HFFc6 (cell line): ENCODE measurements at regions not wholly inside any gene's neighbourhood (a gene's known extent, or its start where the extent isn't known, plus 50 kb on each side); places are given as distances from the start of the nearest gene placed in this dataset.
A peak's percentile ranks its signal among the peaks of the same experiment; 100 is the strongest.

Source experiments
- DNase-seq: peaks from one replicate; pipeline ENCODE4 v3.0.0-alpha.2; 2018
- H3K27ac Mint-ChIP-seq: 2 replicates; pipeline ENCODE4 v1.8.0; 2020; ENCODE audit warnings: mild to moderate bottlenecking, mixed read lengths
- H3K27me3 Mint-ChIP-seq: 2 replicates; pipeline ENCODE4 v1.8.0; 2021; ENCODE audit warnings: mild to moderate bottlenecking, moderate library complexity, mixed read lengths; ENCODE audit not compliant: insufficient read depth
- H3K36me3 Mint-ChIP-seq: 2 replicates; pipeline ENCODE4 v1.8.0; 2021; ENCODE audit warnings: low read depth, mixed read lengths
- H3K4me1 Mint-ChIP-seq: 2 replicates; pipeline ENCODE4 v1.8.0; 2020; ENCODE audit warnings: low read depth, mixed read lengths
- H3K4me3 Mint-ChIP-seq: 2 replicates; pipeline ENCODE4 v1.8.0; 2020; ENCODE audit warnings: mild to moderate bottlenecking, moderate library complexity, mixed read lengths
- H3K9me3 Mint-ChIP-seq: 2 replicates; pipeline ENCODE4 v1.8.0; 2020; ENCODE audit warnings: mild to moderate bottlenecking, mixed read lengths
- TF ChIP-seq, protein P1 (sequence below): fragments of 200-600 bp; sonication (generic); IDR thresholded peaks from 2 replicates; pipeline ENCODE4 v1.5.0; 2021; ENCODE audit warnings: antibody characterized with exemption, mild to moderate bottlenecking

- H3K9me3 Mint-ChIP-seq, result no peaks in the 10 kb centered on the region; the same call in 1 of the 2 replicates
- DNase-seq, result peak; percentile 50
- H3K27me3 Mint-ChIP-seq, result peaks cover 2% of the 10 kb centered on the region
- H3K27ac Mint-ChIP-seq, result peak overlapping the region; percentile 65
- H3K4me3 Mint-ChIP-seq, result peak overlapping the region; percentile 44
- H3K36me3 Mint-ChIP-seq, result peaks cover 4% of the 10 kb centered on the region; the same call in 1 of the 2 replicates
- TF ChIP-seq, protein P1, sequence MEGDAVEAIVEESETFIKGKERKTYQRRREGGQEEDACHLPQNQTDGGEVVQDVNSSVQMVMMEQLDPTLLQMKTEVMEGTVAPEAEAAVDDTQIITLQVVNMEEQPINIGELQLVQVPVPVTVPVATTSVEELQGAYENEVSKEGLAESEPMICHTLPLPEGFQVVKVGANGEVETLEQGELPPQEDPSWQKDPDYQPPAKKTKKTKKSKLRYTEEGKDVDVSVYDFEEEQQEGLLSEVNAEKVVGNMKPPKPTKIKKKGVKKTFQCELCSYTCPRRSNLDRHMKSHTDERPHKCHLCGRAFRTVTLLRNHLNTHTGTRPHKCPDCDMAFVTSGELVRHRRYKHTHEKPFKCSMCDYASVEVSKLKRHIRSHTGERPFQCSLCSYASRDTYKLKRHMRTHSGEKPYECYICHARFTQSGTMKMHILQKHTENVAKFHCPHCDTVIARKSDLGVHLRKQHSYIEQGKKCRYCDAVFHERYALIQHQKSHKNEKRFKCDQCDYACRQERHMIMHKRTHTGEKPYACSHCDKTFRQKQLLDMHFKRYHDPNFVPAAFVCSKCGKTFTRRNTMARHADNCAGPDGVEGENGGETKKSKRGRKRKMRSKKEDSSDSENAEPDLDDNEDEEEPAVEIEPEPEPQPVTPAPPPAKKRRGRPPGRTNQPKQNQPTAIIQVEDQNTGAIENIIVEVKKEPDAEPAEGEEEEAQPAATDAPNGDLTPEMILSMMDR, result no peak
- H3K4me1 Mint-ChIP-seq, result peaks cover 62% of the 10 kb centered on the region
Measured at GRCh38 chr9:88818495-88819201, 172.6 kb upstream of the S1PR3 start.

- peaks cover 53% of the 10 kb centered on the region for H3K4me1 Mint-ChIP-seq
- peaks cover 4% of the 10 kb centered on the region; the same call in 1 of the 2 replicates for H3K36me3 Mint-ChIP-seq
- peaks cover 2% of the 10 kb centered on the region for H3K27me3 Mint-ChIP-seq
- H3K4me3 Mint-ChIP-seq, result no peak overlapping the region
- no peak overlapping the region for H3K27ac Mint-ChIP-seq
- TF ChIP-seq, protein P1, result no peak
- no peak for DNase-seq
- H3K9me3 Mint-ChIP-seq, result no peaks in the 10 kb centered on the region; the same call in 1 of the 2 replicates
Measured at GRCh38 chr9:88819476-88819875, 171.8 kb upstream of the S1PR3 start.

GRCh38 chr9:88820055-88820454 is 171.2 kb upstream of the S1PR3 start:
- TF ChIP-seq, protein P1, result no peak
- H3K4me1 Mint-ChIP-seq, result peaks cover 48% of the 10 kb centered on the region
- H3K4me3 Mint-ChIP-seq, result no peak overlapping the region
- H3K27ac Mint-ChIP-seq, result no peak overlapping the region
- peaks cover 2% of the 10 kb centered on the region; the same call in 1 of the 2 replicates for H3K27me3 Mint-ChIP-seq
- peaks cover 4% of the 10 kb centered on the region; the same call in 1 of the 2 replicates for H3K36me3 Mint-ChIP-seq
- no peak for DNase-seq
- no peaks in the 10 kb centered on the region; the same call in 1 of the 2 replicates for H3K9me3 Mint-ChIP-seq

DNA sequence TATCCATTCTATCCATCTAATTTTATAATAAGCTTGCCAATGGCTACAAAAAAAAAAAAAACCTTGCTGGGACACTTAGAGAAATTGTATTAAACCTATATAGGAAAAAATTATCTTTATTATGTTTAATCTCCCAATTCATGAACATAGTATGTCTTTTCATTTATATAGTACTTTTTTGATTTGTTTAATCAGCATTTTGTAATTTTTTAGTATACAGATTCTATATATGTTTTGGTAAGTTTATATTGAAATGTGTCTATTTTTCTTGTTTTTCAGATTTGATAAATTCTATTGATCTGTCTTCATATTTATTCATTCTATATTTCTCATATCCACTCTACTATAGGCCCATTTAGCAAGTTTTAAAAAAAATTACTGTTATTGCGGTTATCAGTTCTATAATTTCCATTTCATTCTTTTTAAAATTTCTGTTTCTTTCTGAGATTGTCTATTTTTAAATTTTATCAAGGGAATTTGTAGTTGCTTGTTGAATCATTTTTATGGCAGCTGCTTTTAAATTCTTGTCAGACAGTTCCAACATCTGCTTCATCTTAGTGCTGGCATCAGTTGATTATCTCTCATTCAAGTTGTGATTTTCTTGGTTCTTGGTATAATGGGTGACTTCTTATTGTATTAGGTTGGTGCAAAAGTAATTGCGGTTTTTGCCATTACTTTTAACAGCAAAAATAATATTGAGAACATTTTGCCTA is 170.1 kb upstream of the S1PR3 start:
- no peaks in the 10 kb centered on the region; the same call in 1 of the 2 replicates for H3K9me3 Mint-ChIP-seq
- peaks cover 36% of the 10 kb centered on the region for H3K4me1 Mint-ChIP-seq
- DNase-seq, result no peak
- peaks cover 4% of the 10 kb centered on the region; the same call in 1 of the 2 replicates for H3K36me3 Mint-ChIP-seq
- H3K27ac Mint-ChIP-seq, result no peak overlapping the region
- no peak overlapping the region for H3K4me3 Mint-ChIP-seq
- peaks cover 2% of the 10 kb centered on the region; the same call in 1 of the 2 replicates for H3K27me3 Mint-ChIP-seq
- TF ChIP-seq, protein P1, result no peak

DNA sequence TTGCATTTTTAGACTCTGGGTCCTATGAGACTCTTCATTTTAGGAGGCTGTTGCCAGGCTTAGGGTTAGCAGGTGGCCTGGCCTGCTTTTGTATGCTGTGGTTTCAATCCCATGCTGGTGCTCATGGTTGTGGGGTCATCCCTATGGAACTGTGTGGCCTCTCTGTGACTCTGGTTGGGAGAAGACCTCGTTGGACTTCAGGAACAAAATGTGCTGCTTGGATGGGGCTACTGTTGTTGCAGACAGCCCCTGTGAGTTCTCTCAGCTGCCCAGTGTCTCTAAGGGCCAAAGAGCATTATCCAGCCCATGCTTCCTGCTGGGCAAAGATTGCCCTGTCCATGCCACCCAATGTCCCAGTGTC is 169.5 kb upstream of the S1PR3 start:
- H3K36me3 Mint-ChIP-seq, result peaks cover 4% of the 10 kb centered on the region; the same call in 1 of the 2 replicates
- no peak overlapping the region for H3K27ac Mint-ChIP-seq
- no peak for DNase-seq
- TF ChIP-seq, protein P1, result no peak
- peaks cover 33% of the 10 kb centered on the region for H3K4me1 Mint-ChIP-seq
- H3K4me3 Mint-ChIP-seq, result no peak overlapping the region
- H3K9me3 Mint-ChIP-seq, result no peaks in the 10 kb centered on the region; the same call in 1 of the 2 replicates
- peaks cover 2% of the 10 kb centered on the region; the same call in 1 of the 2 replicates for H3K27me3 Mint-ChIP-seq
